Neural progenitor cell (in vitro differentiated cells): ENCODE measurements at regions not wholly inside any gene's neighbourhood (a gene's known extent, or its start where the extent isn't known, plus 50 kb on each side); places are given as distances from the start of the nearest gene placed in this dataset.

Source experiments
- DNase-seq: peaks from one replicate; pipeline ENCODE4 v3.0.0-alpha.2; 2016; ENCODE audit warnings: low spot score
- H2AFZ ChIP-seq: fragments of 200-600 bp; sonication (generic); replicated peaks from 2 replicates; pipeline ENCODE4 v1.6.1; 2016; ENCODE audit warnings: antibody characterized with exemption
- H3F3A ChIP-seq: fragments of 200-600 bp; sonication (generic); 2 replicates; pipeline ENCODE4 v1.6.1; 2016; ENCODE audit warnings: antibody characterized with exemption, low read depth
- H3K27ac ChIP-seq: fragments of 200-600 bp; sonication (generic); 2 replicates; pipeline ENCODE4 v1.5.1; 2016; ENCODE audit warnings: mild to moderate bottlenecking
- H3K27me3 ChIP-seq: fragments of 200-600 bp; sonication (generic); 2 replicates; pipeline ENCODE4 v1.6.1; 2016; ENCODE audit warnings: mild to moderate bottlenecking, moderate library complexity
- H3K36me3 ChIP-seq: fragments of 200-600 bp; sonication (generic); 2 replicates; pipeline ENCODE4 v1.5.1; 2016
- H3K4me1 ChIP-seq: fragments of 200-600 bp; sonication (generic); 2 replicates; pipeline ENCODE4 v1.6.1; 2016; ENCODE audit warnings: mixed run types
- H3K4me2 ChIP-seq: fragments of 200-600 bp; sonication (generic); 2 replicates; pipeline ENCODE4 v1.6.1; 2016
- H3K4me3 ChIP-seq: fragments of 200-600 bp; sonication (generic); 2 replicates; pipeline ENCODE4 v1.5.1; 2016
- H3K79me2 ChIP-seq: fragments of 200-600 bp; sonication (generic); 2 replicates; pipeline ENCODE4 v1.6.1; 2016; ENCODE audit warnings: low read depth
- H3K9ac ChIP-seq: fragments of 200-600 bp; sonication (generic); 2 replicates; pipeline ENCODE4 v1.6.1; 2016
- H3K9me3 ChIP-seq: fragments of 200-600 bp; sonication (generic); 2 replicates; pipeline ENCODE4 v1.5.1; 2016; ENCODE audit warnings: low read depth
- H4K20me1 ChIP-seq: fragments of 200-600 bp; sonication (generic); 2 replicates; pipeline ENCODE4 v1.6.1; 2016; ENCODE audit warnings: low read depth
- H3K27ac Mint-ChIP-seq: 3 replicates; pipeline ENCODE4 v1.8.0; 2021; ENCODE audit warnings: mixed read lengths
- H3K27me3 Mint-ChIP-seq: 2 replicates; pipeline ENCODE4 v1.8.0; 2022; ENCODE audit warnings: low read depth, mild to moderate bottlenecking, inconsistent platforms, moderate library complexity, mixed read lengths; ENCODE audit not compliant: insufficient read depth
- H3K36me3 Mint-ChIP-seq: 3 replicates; pipeline ENCODE4 v1.8.0; 2021; ENCODE audit warnings: mixed read lengths
- H3K4me1 Mint-ChIP-seq: 3 replicates; pipeline ENCODE4 v1.8.0; 2021; ENCODE audit warnings: mixed read lengths
- H3K4me3 Mint-ChIP-seq: 3 replicates; pipeline ENCODE4 v1.8.0; 2021; ENCODE audit warnings: mild to moderate bottlenecking, moderate library complexity, mixed read lengths
- H3K9me3 Mint-ChIP-seq: 3 replicates; pipeline ENCODE4 v1.8.0; 2020; ENCODE audit warnings: mixed read lengths
- EZH2 ChIP-seq: fragments of 200-600 bp; sonication (generic); IDR thresholded peaks from 2 replicates; pipeline ENCODE4 v1.6.1; 2017; ENCODE audit warnings: antibody characterized with exemption, mild to moderate bottlenecking, moderate library complexity
- EZH2phosphoT487 ChIP-seq: fragments of 200-600 bp; sonication (generic); IDR thresholded peaks from 2 replicates; pipeline ENCODE4 v1.6.1; 2017; ENCODE audit warnings: antibody characterized with exemption
- TF ChIP-seq, protein P1 (sequence below): fragments of 200-600 bp; sonication (generic); IDR thresholded peaks from 2 replicates; pipeline ENCODE4 v1.5.1; 2017; ENCODE audit warnings: antibody characterized with exemption, mild to moderate bottlenecking

DNA sequence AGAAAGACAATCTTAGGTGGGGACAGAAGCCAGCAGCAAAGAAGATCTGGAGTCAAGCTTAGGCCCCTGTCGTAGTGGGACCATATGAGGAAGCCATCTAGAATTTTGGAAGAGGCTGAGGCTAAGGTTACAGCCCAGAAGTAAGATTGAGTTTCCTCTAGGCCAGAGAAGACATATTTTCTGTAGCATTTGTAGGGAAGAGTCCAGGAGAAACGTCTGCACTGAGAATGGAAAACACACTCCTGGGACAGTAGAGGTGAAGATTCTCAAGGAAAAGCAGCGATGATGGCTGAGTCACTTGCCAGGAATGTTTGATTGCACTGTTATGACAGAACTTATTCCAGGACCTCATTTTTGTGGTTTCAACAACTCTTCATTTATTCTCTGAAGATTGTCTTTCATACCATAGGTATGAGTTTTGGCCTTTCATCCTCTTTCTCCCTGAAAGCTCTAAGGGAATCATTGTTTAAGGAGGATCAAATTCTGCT lies 107.2 kb downstream of the GTPBP8 start:
- H2AFZ ChIP-seq, result no peak overlapping the region
- H3K4me3 Mint-ChIP-seq, result no peak overlapping the region

GRCh38 chr3:113100063-113100462 lies 109.3 kb downstream of the GTPBP8 start:
- peaks cover 50% of the 10 kb centered on the region for H3K4me1 ChIP-seq
- H3K9ac ChIP-seq, result no peak overlapping the region
- H2AFZ ChIP-seq, result no peak overlapping the region
- H3F3A ChIP-seq, result peaks cover 36% of the 10 kb centered on the region
- no peak overlapping the region for H3K27ac ChIP-seq
- Mint-ChIP-seq H3K4me1 (peaks cover 61% of the 10 kb centered on the region), H3K27ac (no peak overlapping the region), H3K27me3 (peaks cover 13% of the 10 kb centered on the region), H3K4me3 (peak overlapping the region; percentile 24), H3K9me3 (peaks cover 42% of the 10 kb centered on the region), H3K36me3 (peaks cover 36% of the 10 kb centered on the region)
- H4K20me1 ChIP-seq, result no peaks in the 10 kb centered on the region
- H3K4me2 ChIP-seq, result no peak overlapping the region
- DNase-seq, result no peak
- TF ChIP-seq, protein P1, sequence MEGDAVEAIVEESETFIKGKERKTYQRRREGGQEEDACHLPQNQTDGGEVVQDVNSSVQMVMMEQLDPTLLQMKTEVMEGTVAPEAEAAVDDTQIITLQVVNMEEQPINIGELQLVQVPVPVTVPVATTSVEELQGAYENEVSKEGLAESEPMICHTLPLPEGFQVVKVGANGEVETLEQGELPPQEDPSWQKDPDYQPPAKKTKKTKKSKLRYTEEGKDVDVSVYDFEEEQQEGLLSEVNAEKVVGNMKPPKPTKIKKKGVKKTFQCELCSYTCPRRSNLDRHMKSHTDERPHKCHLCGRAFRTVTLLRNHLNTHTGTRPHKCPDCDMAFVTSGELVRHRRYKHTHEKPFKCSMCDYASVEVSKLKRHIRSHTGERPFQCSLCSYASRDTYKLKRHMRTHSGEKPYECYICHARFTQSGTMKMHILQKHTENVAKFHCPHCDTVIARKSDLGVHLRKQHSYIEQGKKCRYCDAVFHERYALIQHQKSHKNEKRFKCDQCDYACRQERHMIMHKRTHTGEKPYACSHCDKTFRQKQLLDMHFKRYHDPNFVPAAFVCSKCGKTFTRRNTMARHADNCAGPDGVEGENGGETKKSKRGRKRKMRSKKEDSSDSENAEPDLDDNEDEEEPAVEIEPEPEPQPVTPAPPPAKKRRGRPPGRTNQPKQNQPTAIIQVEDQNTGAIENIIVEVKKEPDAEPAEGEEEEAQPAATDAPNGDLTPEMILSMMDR, result no peak
- TF ChIP-seq EZH2phosphoT487, result no peak
- no peak overlapping the region for H3K4me3 ChIP-seq
- H3K9me3 ChIP-seq, result no peaks in the 10 kb centered on the region
- no peaks in the 10 kb centered on the region for H3K27me3 ChIP-seq
- H3K36me3 ChIP-seq, result no peaks in the 10 kb centered on the region
- no peaks in the 10 kb centered on the region for H3K79me2 ChIP-seq

More for the DNA sequence above, 107.2 kb downstream of the GTPBP8 start:
- Histone ChIP-seq H3K4me3 (no peak overlapping the region), H3K9me3 (no peaks in the 10 kb centered on the region), H3K36me3 (no peaks in the 10 kb centered on the region), H3K4me2 (no peak overlapping the region), H3K27ac (no peak overlapping the region), H4K20me1 (no peaks in the 10 kb centered on the region), H3K79me2 (no peaks in the 10 kb centered on the region), H3K4me1 (peaks cover 48% of the 10 kb centered on the region), H3K27me3 (no peaks in the 10 kb centered on the region), H3K9ac (no peak overlapping the region), H3F3A (peaks cover 41% of the 10 kb centered on the region)
- H3K27me3 Mint-ChIP-seq, result peaks cover 8% of the 10 kb centered on the region
- TF ChIP-seq EZH2phosphoT487 (no peak), EZH2 (no peak)
- TF ChIP-seq, protein P1, result no peak
- H3K9me3 Mint-ChIP-seq, result peaks cover 42% of the 10 kb centered on the region
- peaks cover 62% of the 10 kb centered on the region for H3K4me1 Mint-ChIP-seq
- no peak for DNase-seq
- peak overlapping the region; percentile 14 for H3K27ac Mint-ChIP-seq
- H3K36me3 Mint-ChIP-seq, result peaks cover 36% of the 10 kb centered on the region

- no peaks in the 10 kb centered on the region for H3K36me3 ChIP-seq
- no peaks in the 10 kb centered on the region for H3K27me3 ChIP-seq
- peak overlapping the region; percentile 97 for H3K27ac Mint-ChIP-seq
- H3K4me3 Mint-ChIP-seq, result peak overlapping the region; percentile 77
- H3K79me2 ChIP-seq, result no peaks in the 10 kb centered on the region
- no peak overlapping the region for H3K9ac ChIP-seq
- peaks cover 34% of the 10 kb centered on the region for H3K9me3 Mint-ChIP-seq
- no peak for TF ChIP-seq EZH2
- TF ChIP-seq, protein P1, result no peak
- H4K20me1 ChIP-seq, result no peaks in the 10 kb centered on the region
- peaks cover 11% of the 10 kb centered on the region for H3K27me3 Mint-ChIP-seq
- peak overlapping the region; percentile 59 for H3K4me2 ChIP-seq
- peaks cover 32% of the 10 kb centered on the region for H3K36me3 Mint-ChIP-seq
- peak overlapping the region; percentile 96 for H3K27ac ChIP-seq
- H3K4me1 ChIP-seq, result peaks cover 48% of the 10 kb centered on the region
- no peaks in the 10 kb centered on the region for H3K9me3 ChIP-seq
- peaks cover 42% of the 10 kb centered on the region for H3F3A ChIP-seq
- peaks cover 67% of the 10 kb centered on the region for H3K4me1 Mint-ChIP-seq
- no peak for DNase-seq
- no peak overlapping the region for H2AFZ ChIP-seq
- no peak overlapping the region for H3K4me3 ChIP-seq
Observed at GRCh38 chr3:113103588-113103987, 107.8 kb upstream of the BOC start.
